ENCODE measurements at regions not wholly inside any gene's neighbourhood (a gene's known extent, or its start where the extent isn't known, plus 50 kb on each side); places are given as distances from the start of the nearest gene placed in this dataset.
"Not testable (repeated sequence)": the region's sequence is repeated elsewhere in the genome, so short reads cannot be mapped to it uniquely, and the experiment has no call there.

DNA sequence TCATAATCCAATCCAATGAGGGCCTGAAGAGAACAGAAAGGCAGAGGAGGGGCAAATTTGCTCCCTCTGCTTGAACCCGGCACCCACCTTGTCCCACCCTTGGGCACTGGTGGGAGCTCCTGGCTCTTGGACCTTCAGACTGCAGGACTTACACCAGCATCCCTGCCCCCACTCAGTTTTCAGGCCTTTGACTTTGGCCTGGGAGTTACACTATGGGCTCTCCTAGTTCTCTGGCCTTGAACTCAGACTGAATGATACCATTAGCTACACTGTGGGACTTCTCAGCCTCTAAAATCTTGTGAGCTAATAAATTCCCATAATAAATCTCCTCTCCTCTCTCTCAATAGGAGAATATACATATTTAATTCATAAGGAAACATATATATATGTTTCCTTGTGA lies 114.4 kb downstream of the AHR start:
- intact Hi-C loops (cut with DNase I), result no loop called here
- TF ChIP-seq, protein P1, sequence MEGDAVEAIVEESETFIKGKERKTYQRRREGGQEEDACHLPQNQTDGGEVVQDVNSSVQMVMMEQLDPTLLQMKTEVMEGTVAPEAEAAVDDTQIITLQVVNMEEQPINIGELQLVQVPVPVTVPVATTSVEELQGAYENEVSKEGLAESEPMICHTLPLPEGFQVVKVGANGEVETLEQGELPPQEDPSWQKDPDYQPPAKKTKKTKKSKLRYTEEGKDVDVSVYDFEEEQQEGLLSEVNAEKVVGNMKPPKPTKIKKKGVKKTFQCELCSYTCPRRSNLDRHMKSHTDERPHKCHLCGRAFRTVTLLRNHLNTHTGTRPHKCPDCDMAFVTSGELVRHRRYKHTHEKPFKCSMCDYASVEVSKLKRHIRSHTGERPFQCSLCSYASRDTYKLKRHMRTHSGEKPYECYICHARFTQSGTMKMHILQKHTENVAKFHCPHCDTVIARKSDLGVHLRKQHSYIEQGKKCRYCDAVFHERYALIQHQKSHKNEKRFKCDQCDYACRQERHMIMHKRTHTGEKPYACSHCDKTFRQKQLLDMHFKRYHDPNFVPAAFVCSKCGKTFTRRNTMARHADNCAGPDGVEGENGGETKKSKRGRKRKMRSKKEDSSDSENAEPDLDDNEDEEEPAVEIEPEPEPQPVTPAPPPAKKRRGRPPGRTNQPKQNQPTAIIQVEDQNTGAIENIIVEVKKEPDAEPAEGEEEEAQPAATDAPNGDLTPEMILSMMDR (IDR thresholded peaks at IDR 0.05), result no peak
- Histone ChIP-seq H3K27ac (no peak overlapping the region), H3K4me1 (peaks cover 0 to 11% of the 10 kb centered on the region in 2 donors), H3K27me3 (no peaks in the 10 kb centered on the region), H3K36me3 (no peaks in the 10 kb centered on the region), H3K9me3 (no peaks in the 10 kb centered on the region), H3K4me3 (no peak overlapping the region)
- DNase-seq (no peak), ATAC-seq (no peak)

DNA sequence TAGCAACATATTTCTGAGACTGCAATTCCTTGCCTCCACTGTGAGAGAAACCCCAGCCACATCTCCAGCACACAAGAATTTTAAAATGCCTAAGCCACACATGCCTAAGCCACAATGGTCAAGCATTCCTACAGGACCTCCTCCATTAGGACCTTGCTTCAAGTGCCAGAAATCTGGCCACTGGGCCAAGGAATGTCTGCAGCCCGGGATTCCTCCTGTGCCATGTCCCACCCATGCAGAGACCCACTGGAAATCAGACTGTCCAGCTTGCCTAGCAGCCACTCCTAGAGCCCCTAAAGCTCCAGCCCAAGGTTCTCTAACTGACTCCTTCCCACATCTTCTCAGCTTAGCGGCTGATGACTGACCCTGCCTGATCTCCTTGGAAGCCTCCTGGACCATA lies 117.5 kb downstream of the AHR start:
- Histone ChIP-seq H3K9me3 (no peaks in the 10 kb centered on the region), H3K36me3 (no peaks in the 10 kb centered on the region), H3K27ac (no peak overlapping the region), H3K27me3 (no peaks in the 10 kb centered on the region), H3K4me1 (no peaks in the 10 kb centered on the region), H3K4me3 (no peak overlapping the region)
- no peak for ATAC-seq
- intact Hi-C loops (cut with DNase I), result no loop called here
- TF ChIP-seq, protein P1 (IDR thresholded peaks at IDR 0.05), result no peak
- no peak for DNase-seq

DNA sequence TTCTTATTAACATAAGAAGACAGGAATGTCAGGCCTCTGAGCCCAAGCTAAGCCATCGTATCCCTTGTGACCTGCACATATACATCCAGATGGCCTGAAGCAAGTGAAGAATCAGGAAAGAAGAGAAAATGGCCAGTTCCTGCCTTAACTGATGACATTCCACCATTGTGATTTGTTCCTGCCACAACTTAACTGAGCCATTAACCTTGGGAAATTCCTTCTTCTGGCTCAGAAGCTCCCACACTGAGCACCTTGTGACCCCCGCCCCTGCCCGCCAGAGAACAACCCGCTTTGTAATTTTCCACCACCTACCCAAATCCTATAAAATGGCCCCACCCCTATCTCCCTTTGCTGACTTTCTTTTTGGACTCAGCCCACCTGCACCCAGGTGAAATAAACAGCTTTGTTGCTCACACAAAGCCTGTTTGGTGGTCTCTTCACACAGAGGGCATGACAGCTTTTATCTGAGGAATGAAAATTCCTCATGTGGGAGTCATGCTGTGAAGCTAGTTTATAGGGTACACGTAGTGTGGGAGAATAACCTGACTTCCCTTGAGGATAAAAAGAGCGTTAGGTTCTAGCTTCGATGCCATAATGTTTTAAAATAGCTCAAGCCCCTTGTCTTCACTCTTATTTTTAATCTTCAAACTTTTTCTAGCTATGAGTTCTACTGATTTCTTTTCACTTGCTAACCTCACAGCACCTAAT lies 122.0 kb downstream of the AHR start:
- H3K27ac ChIP-seq; DNase-seq; H3K9me3 ChIP-seq; H3K4me1 ChIP-seq; H3K4me3 ChIP-seq; H3K36me3 ChIP-seq; intact Hi-C loops (cut with DNase I); H3K27me3 ChIP-seq; ATAC-seq: not testable (repeated sequence)

DNA sequence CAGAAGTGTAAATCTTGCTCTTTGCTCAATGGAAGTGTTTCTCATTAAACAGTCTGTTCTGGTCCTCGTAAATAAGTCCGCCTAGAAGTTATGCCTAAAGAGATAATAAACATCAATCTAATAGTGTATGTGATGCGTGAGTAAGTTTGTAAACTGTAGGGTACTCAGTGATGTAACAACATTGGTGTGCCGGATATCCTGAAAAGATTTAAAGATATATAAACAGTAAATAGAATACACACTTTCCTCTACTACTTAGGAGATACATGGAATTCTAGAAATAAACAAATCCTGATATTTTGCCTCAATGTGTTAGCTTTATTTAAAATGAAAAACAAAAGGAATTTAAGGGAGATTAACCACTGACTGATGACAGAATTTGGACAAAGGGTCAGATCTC lies 123.5 kb downstream of the AHR start:
- H3K36me3 ChIP-seq, result no peaks in the 10 kb centered on the region
- no peak for DNase-seq
- no peaks in the 10 kb centered on the region for H3K27me3 ChIP-seq
- H3K27ac ChIP-seq, result no peak overlapping the region
- no peaks in the 10 kb centered on the region for H3K4me1 ChIP-seq
- H3K4me3 ChIP-seq, result no peak overlapping the region
- no peak for ATAC-seq
- intact Hi-C loops (cut with DNase I), result no loop called here
- H3K9me3 ChIP-seq, result peaks cover 0 to 7% of the 10 kb centered on the region in 2 donors
- TF ChIP-seq, protein P1 (IDR thresholded peaks at IDR 0.05), result no peak

DNA sequence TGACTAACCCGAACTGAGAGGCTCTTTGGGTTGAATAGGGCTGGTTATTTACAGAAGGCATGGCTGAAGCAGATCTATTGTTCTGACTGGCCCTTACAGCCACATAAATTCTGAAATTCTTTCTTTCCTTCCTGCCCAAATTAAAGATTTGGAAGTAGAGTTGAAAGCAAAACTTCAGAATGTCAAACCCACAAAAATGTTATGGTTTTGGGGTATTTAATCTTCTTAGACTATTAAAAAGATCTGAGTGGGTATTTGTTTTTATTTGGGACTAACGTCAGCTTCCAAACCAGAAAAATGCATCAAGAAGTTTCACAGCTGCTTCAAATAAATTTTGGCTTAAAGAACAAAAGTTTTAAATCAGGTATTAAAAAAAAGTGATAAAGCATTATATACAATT lies 124.5 kb downstream of the AHR start:
- H3K9me3 ChIP-seq, result peaks cover 0 to 16% of the 10 kb centered on the region in 2 donors
- H3K27ac ChIP-seq, result no peak overlapping the region
- TF ChIP-seq, protein P1 (IDR thresholded peaks at IDR 0.05), result no peak
- no peaks in the 10 kb centered on the region for H3K36me3 ChIP-seq
- H3K4me3 ChIP-seq, result no peak overlapping the region
- DNase-seq (no peak), ATAC-seq (no peak)
- H3K4me1 ChIP-seq, result no peaks in the 10 kb centered on the region
- no peaks in the 10 kb centered on the region for H3K27me3 ChIP-seq
- intact Hi-C loops (cut with DNase I), result no loop called here

DNA sequence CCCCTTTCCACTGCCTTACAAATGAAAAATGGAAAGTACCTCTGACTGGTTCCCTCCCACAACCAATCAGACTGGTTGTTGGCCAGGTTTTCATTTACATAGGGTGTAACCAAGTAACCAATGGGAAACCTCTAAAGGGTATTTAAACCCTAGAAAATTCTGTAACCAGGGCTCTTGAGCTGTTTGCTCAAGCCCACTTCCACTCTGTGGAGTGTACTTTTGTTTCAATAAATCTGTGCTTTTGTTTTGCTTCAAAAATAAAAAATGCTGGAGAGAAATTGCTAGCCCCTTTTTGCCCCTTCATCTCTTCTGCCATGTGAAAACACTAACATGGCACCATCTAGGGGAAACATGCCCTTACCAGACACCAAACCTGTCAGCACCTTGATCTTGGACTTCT lies 129.5 kb downstream of the AHR start:
- TF ChIP-seq, protein P1 (IDR thresholded peaks at IDR 0.05), result no peak
- Histone ChIP-seq H3K9me3 (peaks cover 0 to 27% of the 10 kb centered on the region in 2 donors), H3K36me3 (no peaks in the 10 kb centered on the region), H3K4me1 (no peaks in the 10 kb centered on the region), H3K27me3 (no peaks in the 10 kb centered on the region), H3K27ac (no peak overlapping the region), H3K4me3 (no peak overlapping the region)
- no peak for DNase-seq
- no peak for ATAC-seq
- intact Hi-C loops (cut with DNase I), result no loop called here

Data from left lung (tissue), 4 donors.